ENCODE measurements at regions not wholly inside any gene's neighbourhood (a gene's known extent, or its start where the extent isn't known, plus 50 kb on each side); places are given as distances from the start of the nearest gene placed in this dataset.

DNA sequence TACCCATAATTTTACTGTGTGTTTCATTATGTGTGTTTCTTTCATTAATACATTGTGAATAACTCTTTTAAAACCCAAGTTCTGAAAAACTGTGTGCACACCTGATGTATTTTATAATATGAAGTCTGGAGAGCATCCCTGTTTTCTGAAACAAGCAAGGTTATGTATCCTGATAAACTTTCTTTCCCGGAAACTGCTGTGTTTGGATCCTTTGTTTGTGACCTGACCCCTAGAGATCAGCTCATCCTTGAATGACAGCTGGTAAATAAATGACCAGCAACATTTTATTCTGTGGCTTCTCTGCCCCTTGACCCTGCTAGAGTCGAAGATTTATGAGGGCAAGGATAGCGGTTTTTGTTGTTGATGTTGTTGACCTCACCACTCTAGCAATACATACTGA is 535.6 kb upstream of the ZFP42 start:
- H2BK120ac ChIP-seq (replicated peaks; ENCODE audit: low read depth, low read length) = no peak overlapping the region
- ChIA-PET CTCF (ENCODE audit: partially characterized antibody) (interaction anchor here (0.9 kb wide), 1 partner anchor 40 kb away, joined by 3 read pairs; no protein-coding TSS in a partner anchor), POLR2A (ENCODE audit: partially characterized antibody) (no interaction called here)
- no peaks in the 10 kb centered on the region for H3K79me2 ChIP-seq (ENCODE audit: control insufficient read depth in 1 of 2, insufficient read depth in 2 of 2, low read length in 2 of 2)
- no peaks in the 10 kb centered on the region for H3K23me2 ChIP-seq (ENCODE audit: low read depth, low read length)
- WGBS, 2 experiments (ENCODE audit: extremely low coverage in 1 of 2, insufficient coverage in 1 of 2, insufficient read length in 1 of 2, insufficient replicate concordance in 2 of 2, low coverage in 1 of 2, low lambda C conversion rate in 2 of 2, missing lambda C conversion rate in 1 of 2) = 87% methylated on average over 3 of the region's 3 CpGs; no CpG with 5 or more reads in 1 of the 2 experiments
- H4K8ac ChIP-seq (ENCODE audit: extremely low read depth, insufficient read depth, low read length) = no peak overlapping the region
- TF ChIP-seq CREB1 (IDR thresholded peaks at IDR 0.05) = no peak
- TF ChIP-seq SRF (IDR thresholded peaks at IDR 0.05; ENCODE audit: low read depth, low read length) = no peak
- TF ChIP-seq, protein P1, sequence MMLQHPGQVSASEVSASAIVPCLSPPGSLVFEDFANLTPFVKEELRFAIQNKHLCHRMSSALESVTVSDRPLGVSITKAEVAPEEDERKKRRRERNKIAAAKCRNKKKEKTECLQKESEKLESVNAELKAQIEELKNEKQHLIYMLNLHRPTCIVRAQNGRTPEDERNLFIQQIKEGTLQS (IDR thresholded peaks at IDR 0.05; ENCODE audit: insufficient read depth, low read depth, low read length) = no peak
- TF ChIP-seq TAF1 (IDR thresholded peaks at IDR 0.05; ENCODE audit: low read depth, low read length) = no peak
- no peak for TF ChIP-seq HDAC6 (IDR thresholded peaks at IDR 0.05; ENCODE audit: low read depth, low read length)
- H3K23ac ChIP-seq (ENCODE audit: insufficient read length) = no peak overlapping the region
- no peak overlapping the region for H3K4me3 ChIP-seq (ENCODE audit: extremely low read depth in 1 of 4, insufficient read depth in 2 of 4, low read depth in 3 of 4, low read length in 4 of 4)
- no peak overlapping the region for H2BK15ac ChIP-seq (ENCODE audit: low read length)
- no peaks in the 10 kb centered on the region for H3K4me1 ChIP-seq (replicated peaks in 1 of 4; ENCODE audit: control insufficient read depth in 3 of 4, insufficient read depth in 4 of 4, low read length in 3 of 4)
- H2BK5ac ChIP-seq (ENCODE audit: low read depth, low read length) = no peak overlapping the region
- H3K9me3 ChIP-seq (ENCODE audit: insufficient read depth in 2 of 2, low read depth in 1 of 2, low read length in 1 of 2) = no peaks in the 10 kb centered on the region
- FAIRE-seq = no peak
- H3K9ac ChIP-seq (replicated peaks in 1 of 4; ENCODE audit: extremely low read depth in 1 of 4, low read depth in 3 of 4, low read length in 3 of 4) = no peak overlapping the region
- H2AFZ ChIP-seq (ENCODE audit: low read length) = no peak overlapping the region
- no peak overlapping the region for H3K18ac ChIP-seq (ENCODE audit: extremely low read depth, low read length)
- H3K36me3 ChIP-seq (ENCODE audit: control insufficient read depth in 2 of 4, insufficient read depth in 4 of 4, low read length in 3 of 4) = no peaks in the 10 kb centered on the region
- no peak overlapping the region for H2AK5ac ChIP-seq (ENCODE audit: low read depth, low read length)
- no peaks in the 10 kb centered on the region for H3K79me1 ChIP-seq (ENCODE audit: low read depth, low read length)
- no peak overlapping the region for H4K5ac ChIP-seq (ENCODE audit: insufficient read length, low read depth, low read length)
- no peak overlapping the region for H2BK20ac ChIP-seq (ENCODE audit: low read length)
- no peak overlapping the region for H4K91ac ChIP-seq (replicated peaks; ENCODE audit: insufficient read length, low read length)
- no peak for DNase-seq (ENCODE audit: low read depth in 1 of 2, low spot score in 2 of 2)
- H3K27me3 ChIP-seq (replicated peaks in 1 of 4; ENCODE audit: control insufficient read depth in 3 of 4, extremely low read depth in 1 of 4, insufficient read depth in 3 of 4, low read length in 3 of 4) = no peaks in the 10 kb centered on the region
- no peak overlapping the region for H2BK12ac ChIP-seq (ENCODE audit: low read depth, low read length)
- no peaks in the 10 kb centered on the region for H4K20me1 ChIP-seq (replicated peaks in 1 of 2; ENCODE audit: control insufficient read depth in 1 of 2, insufficient read depth in 2 of 2, low read length in 2 of 2)
- H3K4me2 ChIP-seq (ENCODE audit: insufficient read depth in 1 of 2, low read depth in 2 of 2, low read length in 2 of 2) = no peak overlapping the region
- H3K27ac ChIP-seq (ENCODE audit: low read depth, low read length) = no peak overlapping the region
- H3K56ac ChIP-seq (replicated peaks; ENCODE audit: insufficient read length, low read depth, low read length) = no peak overlapping the region
- H3K4ac ChIP-seq (replicated peaks; ENCODE audit: insufficient read length, low read depth, low read length) = no peak overlapping the region
- no peak overlapping the region for H3K14ac ChIP-seq (ENCODE audit: insufficient read length)

Data from H1 (cell line).